ENCODE measurements at regions not wholly inside any gene's neighbourhood (a gene's known extent, or its start where the extent isn't known, plus 50 kb on each side); places are given as distances from the start of the nearest gene placed in this dataset.

GRCh38 chr6:33863723-33864440, 60.1 kb upstream of the MLN start:
- Histone ChIP-seq H3K79me2 (ENCODE audit: control insufficient read depth, insufficient read depth, low read length) (no peaks in the 10 kb centered on the region), H4K20me1 (ENCODE audit: control insufficient read depth, insufficient read depth) (no peaks in the 10 kb centered on the region), H3K4me2 (ENCODE audit: control insufficient read depth, insufficient read depth) (no peak overlapping the region), H3K4me1 (ENCODE audit: control insufficient read depth, insufficient read depth, low read length) (peaks cover 39% of the 10 kb centered on the region), H3K9me3 (replicated peaks; ENCODE audit: control insufficient read depth, insufficient read depth, low read length) (peaks cover 2% of the 10 kb centered on the region; the same call in 2 of the 3 replicates), H3K27me3 (replicated peaks in 1 of 2; ENCODE audit: control insufficient read depth in 2 of 2, insufficient read depth in 2 of 2, low read length in 1 of 2) (no peaks in the 10 kb centered on the region), H2AFZ (ENCODE audit: control insufficient read depth, low read depth, low read length) (no peak overlapping the region), H3K4me3 (no peak overlapping the region), H3K27ac (ENCODE audit: control insufficient read depth, insufficient read depth) (no peak overlapping the region), H3K36me3 (ENCODE audit: control insufficient read depth in 2 of 2, insufficient read depth in 2 of 2, low read length in 1 of 2) (no peaks in the 10 kb centered on the region), H3K9ac (ENCODE audit: control insufficient read depth, insufficient read depth, low read length) (no peak overlapping the region)
- intact Hi-C loops (cut with micrococcal nuclease; ENCODE audit: unreplicated experiment): no loop called here
- peak; percentile 66 for ATAC-seq
- DNase-seq (ENCODE audit: low read depth, low spot score): no peak
- ChIA-PET RAD21 (ENCODE audit: unreplicated experiment) (no interaction called here), CTCF (no interaction called here), POLR2A (no interaction called here), SMC1A (ENCODE audit: uncharacterized antibody, unreplicated experiment) (no interaction called here)
- no TSS peak for BruUV-seq (replicated peaks)
- in situ Hi-C loops (cut with MboI): no loop called here
- FAIRE-seq: peak; percentile 23
- 17% methylated on average over 6 of the region's 6 CpGs for WGBS (ENCODE audit: insufficient coverage, insufficient replicate concordance, low lambda C conversion rate, missing lambda C conversion rate)
- TF ChIP-seq CHD4 (IDR thresholded peaks at IDR 0.05): no peak
- no peak for TF ChIP-seq MTA2 (IDR thresholded peaks at IDR 0.05; ENCODE audit: low read depth)
- TF ChIP-seq HDGF (IDR thresholded peaks at IDR 0.05): peak; percentile 79; the same call in 1 of the 2 replicates
- no peak for TF ChIP-seq STAT3 (IDR thresholded peaks at IDR 0.05; ENCODE audit: low read depth, low read length)
- TF ChIP-seq TAF1 (IDR thresholded peaks at IDR 0.05; ENCODE audit: borderline replicate concordance, low read depth, low read length): no peak
- no peak for TF ChIP-seq ETV6 (conservative IDR thresholded peaks at IDR 0.05 in 1 of 2, IDR thresholded peaks at IDR 0.05 in 1 of 2; ENCODE audit: borderline replicate concordance in 1 of 2, low read depth in 1 of 2)
- no peak for TF ChIP-seq BCL11A (IDR thresholded peaks at IDR 0.05; ENCODE audit: low read depth, low read length)
- no peak for TF ChIP-seq NR2C1 (IDR thresholded peaks at IDR 0.05)
- TF ChIP-seq, protein P1, sequence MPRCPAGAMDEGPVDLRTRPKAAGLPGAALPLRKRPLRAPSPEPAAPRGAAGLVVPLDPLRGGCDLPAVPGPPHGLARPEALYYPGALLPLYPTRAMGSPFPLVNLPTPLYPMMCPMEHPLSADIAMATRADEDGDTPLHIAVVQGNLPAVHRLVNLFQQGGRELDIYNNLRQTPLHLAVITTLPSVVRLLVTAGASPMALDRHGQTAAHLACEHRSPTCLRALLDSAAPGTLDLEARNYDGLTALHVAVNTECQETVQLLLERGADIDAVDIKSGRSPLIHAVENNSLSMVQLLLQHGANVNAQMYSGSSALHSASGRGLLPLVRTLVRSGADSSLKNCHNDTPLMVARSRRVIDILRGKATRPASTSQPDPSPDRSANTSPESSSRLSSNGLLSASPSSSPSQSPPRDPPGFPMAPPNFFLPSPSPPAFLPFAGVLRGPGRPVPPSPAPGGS (IDR thresholded peaks at IDR 0.05; ENCODE audit: borderline replicate concordance, insufficient read depth, low read depth, low read length, poor library complexity, severe bottlenecking): peak; percentile 87
- peak; percentile 83 for TF ChIP-seq ATF7 (IDR thresholded peaks at IDR 0.05; ENCODE audit: low read depth)
- no peak for TF ChIP-seq EED (IDR thresholded peaks at IDR 0.05; ENCODE audit: low read depth)
- no peak for TF ChIP-seq MYB (IDR thresholded peaks at IDR 0.05; ENCODE audit: borderline replicate concordance, low read depth, low read length)
- TF ChIP-seq, protein P2, sequence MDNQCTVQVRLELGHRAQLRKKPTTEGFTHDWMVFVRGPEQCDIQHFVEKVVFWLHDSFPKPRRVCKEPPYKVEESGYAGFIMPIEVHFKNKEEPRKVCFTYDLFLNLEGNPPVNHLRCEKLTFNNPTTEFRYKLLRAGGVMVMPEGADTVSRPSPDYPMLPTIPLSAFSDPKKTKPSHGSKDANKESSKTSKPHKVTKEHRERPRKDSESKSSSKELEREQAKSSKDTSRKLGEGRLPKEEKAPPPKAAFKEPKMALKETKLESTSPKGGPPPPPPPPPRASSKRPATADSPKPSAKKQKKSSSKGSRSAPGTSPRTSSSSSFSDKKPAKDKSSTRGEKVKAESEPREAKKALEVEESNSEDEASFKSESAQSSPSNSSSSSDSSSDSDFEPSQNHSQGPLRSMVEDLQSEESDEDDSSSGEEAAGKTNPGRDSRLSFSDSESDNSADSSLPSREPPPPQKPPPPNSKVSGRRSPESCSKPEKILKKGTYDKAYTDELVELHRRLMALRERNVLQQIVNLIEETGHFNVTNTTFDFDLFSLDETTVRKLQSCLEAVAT (IDR thresholded peaks at IDR 0.05): 0 out of 2 replicates have a peak, but pooled peaks have one; percentile 49
- TF ChIP-seq, protein P3, sequence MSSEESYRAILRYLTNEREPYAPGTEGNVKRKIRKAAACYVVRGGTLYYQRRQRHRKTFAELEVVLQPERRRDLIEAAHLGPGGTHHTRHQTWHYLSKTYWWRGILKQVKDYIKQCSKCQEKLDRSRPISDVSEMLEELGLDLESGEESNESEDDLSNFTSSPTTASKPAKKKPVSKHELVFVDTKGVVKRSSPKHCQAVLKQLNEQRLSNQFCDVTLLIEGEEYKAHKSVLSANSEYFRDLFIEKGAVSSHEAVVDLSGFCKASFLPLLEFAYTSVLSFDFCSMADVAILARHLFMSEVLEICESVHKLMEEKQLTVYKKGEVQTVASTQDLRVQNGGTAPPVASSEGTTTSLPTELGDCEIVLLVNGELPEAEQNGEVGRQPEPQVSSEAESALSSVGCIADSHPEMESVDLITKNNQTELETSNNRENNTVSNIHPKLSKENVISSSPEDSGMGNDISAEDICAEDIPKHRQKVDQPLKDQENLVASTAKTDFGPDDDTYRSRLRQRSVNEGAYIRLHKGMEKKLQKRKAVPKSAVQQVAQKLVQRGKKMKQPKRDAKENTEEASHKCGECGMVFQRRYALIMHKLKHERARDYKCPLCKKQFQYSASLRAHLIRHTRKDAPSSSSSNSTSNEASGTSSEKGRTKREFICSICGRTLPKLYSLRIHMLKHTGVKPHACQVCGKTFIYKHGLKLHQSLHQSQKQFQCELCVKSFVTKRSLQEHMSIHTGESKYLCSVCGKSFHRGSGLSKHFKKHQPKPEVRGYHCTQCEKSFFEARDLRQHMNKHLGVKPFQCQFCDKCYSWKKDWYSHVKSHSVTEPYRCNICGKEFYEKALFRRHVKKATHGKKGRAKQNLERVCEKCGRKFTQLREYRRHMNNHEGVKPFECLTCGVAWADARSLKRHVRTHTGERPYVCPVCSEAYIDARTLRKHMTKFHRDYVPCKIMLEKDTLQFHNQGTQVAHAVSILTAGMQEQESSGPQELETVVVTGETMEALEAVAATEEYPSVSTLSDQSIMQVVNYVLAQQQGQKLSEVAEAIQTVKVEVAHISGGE (CRISPR knock-in tag; IDR thresholded peaks at IDR 0.05): no peak
- no peak for TF ChIP-seq IRF4 (IDR thresholded peaks at IDR 0.05; ENCODE audit: low read depth, low read length)
- TF ChIP-seq FOXM1 (IDR thresholded peaks at IDR 0.05; ENCODE audit: low read depth, low read length): no peak
- TF ChIP-seq IKZF2 (IDR thresholded peaks at IDR 0.05): peak in 1 of 2 experiments; percentile 35; a peak in 1 of 4 replicates
- no peak for TF ChIP-seq FOXK2 (IDR thresholded peaks at IDR 0.05)
- peak; percentile 36 to 44; a peak in 2 of 4 replicates for TF ChIP-seq BHLHE40 (IDR thresholded peaks at IDR 0.05; ENCODE audit: borderline replicate concordance in 1 of 2, low read depth in 2 of 2, low read length in 1 of 2)
